Coronary artery (tissue), 2 donors: ENCODE measurements at regions not wholly inside any gene's neighbourhood (a gene's known extent, or its start where the extent isn't known, plus 50 kb on each side); places are given as distances from the start of the nearest gene placed in this dataset.

Experiments used
- DNase-seq: peaks from one replicate; pipeline ENCODE4 v3.0.0-alpha.2; 2017; ENCODE audit warnings: low spot score
- H3K27ac ChIP-seq, 2 donors: fragments of 200-600 bp; sonication (generic); one replicate each; pipeline ENCODE4 v1.5.1; 2016 to 2019
- H3K4me3 ChIP-seq: fragments of 200-600 bp; sonication (generic); 2 replicates; pipeline ENCODE4 v1.5.1; 2016; ENCODE audit warnings: mild to moderate bottlenecking, moderate library complexity
- CTCF ChIP-seq: fragments of 200-600 bp; sonication (generic); IDR thresholded peaks from one replicate; pipeline ENCODE4 v1.5.1; 2019; ENCODE audit warnings: antibody characterized with exemption

GRCh38 chr18:42392416-42392815 lies 437.4 kb downstream of the PIK3C3 start:
- Histone ChIP-seq H3K27ac (no peak overlapping the region), H3K4me3 (no peak overlapping the region)
- TF ChIP-seq CTCF: no peak
- no peak for DNase-seq

DNA sequence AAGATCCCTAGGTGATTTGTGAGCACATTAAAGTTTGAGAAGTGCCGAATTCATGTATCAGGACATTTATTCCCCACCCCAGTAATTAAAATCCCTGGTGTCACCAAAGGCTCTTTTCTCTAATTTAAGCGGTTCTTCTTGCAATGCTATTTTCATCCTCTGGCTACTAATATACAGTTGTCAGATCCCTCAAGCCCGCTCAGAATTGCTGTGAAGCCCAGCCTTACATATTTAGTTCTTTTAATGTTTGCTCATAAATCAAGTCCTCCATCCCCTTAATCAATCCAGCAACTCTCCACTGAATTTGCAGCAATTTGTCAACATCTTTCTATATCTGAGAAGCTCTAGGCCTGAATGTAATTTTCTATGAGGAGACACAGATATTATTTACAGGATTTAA lies 437.9 kb downstream of the PIK3C3 start:
- DNase-seq: no peak
- no peak overlapping the region for H3K27ac ChIP-seq
- no peak for TF ChIP-seq CTCF
- H3K4me3 ChIP-seq: no peak overlapping the region

DNA sequence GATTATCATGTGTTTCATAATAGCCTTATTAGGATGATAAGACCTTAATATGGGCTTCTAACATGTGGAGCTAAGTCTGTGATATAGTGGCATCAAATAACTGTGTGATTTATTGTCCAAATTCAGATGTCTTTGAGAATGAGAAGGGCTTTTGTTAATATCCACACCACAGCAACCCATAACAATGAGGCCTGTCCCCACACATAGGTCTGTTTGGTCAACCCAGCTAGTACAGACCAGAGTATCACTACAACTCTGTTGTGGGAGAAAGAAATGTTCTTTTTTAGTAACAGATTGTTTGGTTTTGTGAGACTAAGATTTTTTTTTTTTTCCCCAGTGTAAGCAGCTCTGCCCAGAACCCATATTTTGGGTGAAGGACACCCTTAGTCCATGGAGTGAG lies 439.2 kb downstream of the PIK3C3 start:
- Histone ChIP-seq H3K27ac (no peak overlapping the region), H3K4me3 (no peak overlapping the region)
- no peak for DNase-seq
- no peak for TF ChIP-seq CTCF

DNA sequence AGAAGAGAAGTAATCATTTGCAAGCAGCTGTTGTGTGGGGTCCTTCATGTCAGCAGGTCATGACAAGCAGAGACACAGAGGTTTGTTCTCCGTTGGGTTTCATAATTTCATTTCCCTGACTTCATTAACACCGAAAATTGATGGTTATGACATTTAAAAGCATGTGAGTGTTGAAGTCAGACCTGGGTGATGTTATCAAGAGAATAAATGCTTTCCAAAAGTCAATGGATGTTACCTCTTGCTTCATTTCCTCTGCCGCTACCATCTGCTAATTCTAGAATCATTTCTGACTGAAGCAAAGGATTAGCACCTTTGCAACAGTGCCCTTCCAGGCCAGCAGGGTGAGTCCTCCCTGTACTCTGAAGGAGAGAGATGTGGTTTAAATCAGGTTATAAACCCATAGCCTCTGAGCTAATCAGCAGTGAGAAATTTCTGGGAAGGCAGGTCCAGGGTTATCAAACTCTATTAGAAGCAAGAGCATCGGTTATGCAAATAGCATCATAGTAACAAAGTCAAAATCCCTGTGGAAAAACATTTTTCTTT lies 446.2 kb downstream of the PIK3C3 start:
- no peak for DNase-seq
- no peak for TF ChIP-seq CTCF
- no peak overlapping the region for H3K4me3 ChIP-seq
- no peak overlapping the region for H3K27ac ChIP-seq

- no peak for TF ChIP-seq CTCF
- DNase-seq: no peak
Observed at GRCh38 chr18:42404151-42404550, 449.1 kb downstream of the PIK3C3 start.

DNA sequence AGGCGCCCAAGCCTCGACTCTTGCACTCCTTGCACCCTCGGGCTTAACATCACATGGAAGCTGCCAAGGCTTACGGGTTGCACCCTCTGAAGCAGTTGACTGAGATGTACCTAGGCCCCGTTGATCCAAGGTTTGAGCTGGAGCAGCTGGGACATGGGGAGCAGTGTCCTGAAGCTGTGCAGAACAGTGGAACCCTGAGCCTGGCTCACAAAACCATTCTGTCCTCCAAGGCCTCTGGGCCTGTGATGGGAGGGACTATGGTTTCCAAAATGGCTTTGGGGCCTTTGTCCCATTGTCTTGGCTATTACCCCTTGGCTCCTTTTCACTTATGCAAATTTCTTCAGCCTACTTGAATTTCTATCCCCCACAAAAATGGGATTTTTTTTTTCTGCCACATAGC lies 454.0 kb downstream of the PIK3C3 start:
- Histone ChIP-seq H3K27ac (no peak overlapping the region), H3K4me3 (no peak overlapping the region)
- DNase-seq: no peak
- no peak for TF ChIP-seq CTCF

More at GRCh38 chr18:42404151-42404550, 449.1 kb downstream of the PIK3C3 start:
- H3K27ac ChIP-seq: no peak overlapping the region
- no peak overlapping the region for H3K4me3 ChIP-seq

- no peak overlapping the region for H3K27ac ChIP-seq
- no peak for TF ChIP-seq CTCF
- H3K4me3 ChIP-seq: no peak overlapping the region
- DNase-seq: no peak
Observed at GRCh38 chr18:42412281-42412680, 457.2 kb downstream of the PIK3C3 start.
